HEK293 (cell line): ENCODE measurements at regions not wholly inside any gene's neighbourhood (a gene's known extent, or its start where the extent isn't known, plus 50 kb on each side); places are given as distances from the start of the nearest gene placed in this dataset.

Experiments used
- CTCF ChIA-PET: fragments of 350-600 bp; formaldehyde crosslinking; extraction: SDS; loops from one replicate; lab custom pipeline; 2021; ENCODE audit warnings: antibody characterized with exemption; lab: Yijun Ruan, JAX
- POLR2A ChIA-PET: fragments of 300-600 bp; formaldehyde crosslinking; extraction: SDS; loops from one replicate; lab custom pipeline; 2020; ENCODE audit warnings: antibody characterized with exemption, inconsistent platforms; lab: Yijun Ruan, JAX
- H3K27ac ChIP-seq: fragments of 200-500 bp; sonication (Bioruptor generic); 2 replicates; pipeline ENCODE4 v1.5.1; 2014; ENCODE audit warnings: low read depth, low read length, control low read depth, inconsistent platforms; ENCODE audit errors: extremely low read depth
- H3K36me3 ChIP-seq, 2 experiments: fragments of 200-500 bp in 1 of 2; sonication (Bioruptor generic) in 1 of 2; 1 replicate in 1 of 2; 2 replicates in 1 of 2; pipeline ENCODE4 v1.5.1; 2014 to 2017; ENCODE audit warnings: inconsistent platforms in 2 of 2, low read length in 2 of 2; ENCODE audit not compliant: control insufficient read depth in 2 of 2, insufficient read depth in 1 of 2
- H3K4me1 ChIP-seq: fragments of 200-500 bp; sonication (Bioruptor generic); 2 replicates; pipeline ENCODE4 v1.5.1; 2014; ENCODE audit warnings: mild to moderate bottlenecking, low read length, inconsistent platforms; ENCODE audit not compliant: control insufficient read depth, insufficient read depth
- H3K4me3 ChIP-seq: 2 replicates; pipeline ENCODE4 v1.5.1; 2011; ENCODE audit warnings: low read depth, mild to moderate bottlenecking, control low read depth, low read length, moderate library complexity
- H3K9me3 ChIP-seq: fragments of 200-500 bp; sonication (Bioruptor generic); 2 replicates; pipeline ENCODE4 v1.5.1; 2014; ENCODE audit warnings: low read depth, low read length, inconsistent platforms; ENCODE audit not compliant: control insufficient read depth, insufficient read depth
- BCL11A ChIP-seq: fragments of 450-650 bp; formaldehyde crosslinking; IDR thresholded peaks from 2 replicates; pipeline ENCODE4 v1.5.1; 2016; ENCODE audit warnings: low read depth, missing biosample characterization, missing genetic modification characterization
- KLF9 ChIP-seq: fragments of 450-650 bp; formaldehyde crosslinking; IDR thresholded peaks from 2 replicates; pipeline ENCODE4 v1.5.1; 2016; ENCODE audit warnings: missing biosample characterization, missing genetic modification characterization, low read depth
- ZNF223 ChIP-seq: fragments of 450-650 bp; formaldehyde crosslinking; IDR thresholded peaks from 2 replicates; pipeline ENCODE4 v1.5.1; 2016; ENCODE audit warnings: missing biosample characterization, missing genetic modification characterization
- ZNF266 ChIP-seq: fragments of 450-650 bp; formaldehyde crosslinking; IDR thresholded peaks from 2 replicates; pipeline ENCODE4 v1.5.1; 2016; ENCODE audit warnings: missing biosample characterization, missing genetic modification characterization, low read depth
- ZNF324 ChIP-seq: fragments of 450-650 bp; formaldehyde crosslinking; IDR thresholded peaks from 2 replicates; pipeline ENCODE4 v1.5.1; 2016; ENCODE audit warnings: missing biosample characterization, missing genetic modification characterization
- ZNF350 ChIP-seq: fragments of 450-650 bp; formaldehyde crosslinking; IDR thresholded peaks from 2 replicates; pipeline ENCODE4 v1.5.0; 2017; ENCODE audit warnings: missing biosample characterization, mild to moderate bottlenecking, missing genetic modification characterization
- ZNF48 ChIP-seq: fragments of 450-650 bp; formaldehyde crosslinking; IDR thresholded peaks from 2 replicates; pipeline ENCODE4 v1.5.1; 2016; ENCODE audit warnings: missing biosample characterization, missing genetic modification characterization
- ZNF529 ChIP-seq: fragments of 450-650 bp; formaldehyde crosslinking; IDR thresholded peaks from 2 replicates; pipeline ENCODE4 v1.5.1; 2017; ENCODE audit warnings: missing genetic modification characterization, missing biosample characterization; ENCODE audit not compliant: insufficient replicate concordance
- TF ChIP-seq, protein P1 (sequence below): fragments of 450-650 bp; formaldehyde crosslinking; IDR thresholded peaks from 2 replicates; pipeline ENCODE4 v1.5.1; 2016; ENCODE audit warnings: missing biosample characterization, missing genetic modification characterization, low read depth
- TF ChIP-seq, protein P2 (sequence below): fragments of 450-650 bp; formaldehyde crosslinking; IDR thresholded peaks from 2 replicates; pipeline ENCODE4 v1.5.1; 2016; ENCODE audit warnings: missing biosample characterization, missing genetic modification characterization
- TF ChIP-seq, protein P3 (sequence below): fragments of 450-650 bp; formaldehyde crosslinking; IDR thresholded peaks from 2 replicates; pipeline ENCODE4 v1.5.1; 2017; ENCODE audit warnings: missing biosample characterization, missing genetic modification characterization
- TF ChIP-seq, protein P4 (sequence below): fragments of 450-650 bp; formaldehyde crosslinking; IDR thresholded peaks from 2 replicates; pipeline ENCODE4 v1.5.1; 2016; ENCODE audit warnings: missing biosample characterization, missing genetic modification characterization
- TF ChIP-seq, protein P5 (sequence below): fragments of 450-650 bp; formaldehyde crosslinking; IDR thresholded peaks from 2 replicates; pipeline ENCODE4 v1.5.1; 2016; ENCODE audit warnings: missing biosample characterization, missing genetic modification characterization, borderline replicate concordance
- TF ChIP-seq, protein P6 (sequence below): fragments of 450-650 bp; formaldehyde crosslinking; IDR thresholded peaks from 2 replicates; pipeline ENCODE4 v1.5.1; 2016; ENCODE audit warnings: missing biosample characterization, missing genetic modification characterization

DNA sequence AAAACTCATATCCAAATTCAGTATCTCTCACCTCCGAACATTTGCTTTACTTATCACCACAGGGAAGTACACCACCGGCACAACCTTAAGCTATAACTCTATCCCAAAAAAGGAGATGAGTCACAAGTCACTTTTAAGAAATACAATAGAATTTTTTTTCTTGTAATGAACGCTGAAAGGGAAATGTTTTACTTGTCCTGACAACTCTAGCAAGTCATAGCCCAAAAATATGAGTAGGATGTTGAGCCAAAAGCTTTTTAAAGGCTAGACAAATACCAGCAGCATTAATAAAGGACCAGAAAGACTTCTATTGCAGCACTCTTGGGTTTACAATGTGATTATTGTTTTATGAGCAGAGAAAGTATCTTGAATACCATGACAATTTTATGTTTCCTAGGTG lies 147.3 kb upstream of the FST start:
- no peaks in the 10 kb centered on the region for H3K36me3 ChIP-seq
- H3K27ac ChIP-seq: no peak overlapping the region
- H3K4me1 ChIP-seq: no peaks in the 10 kb centered on the region
- TF ChIP-seq, protein P1, sequence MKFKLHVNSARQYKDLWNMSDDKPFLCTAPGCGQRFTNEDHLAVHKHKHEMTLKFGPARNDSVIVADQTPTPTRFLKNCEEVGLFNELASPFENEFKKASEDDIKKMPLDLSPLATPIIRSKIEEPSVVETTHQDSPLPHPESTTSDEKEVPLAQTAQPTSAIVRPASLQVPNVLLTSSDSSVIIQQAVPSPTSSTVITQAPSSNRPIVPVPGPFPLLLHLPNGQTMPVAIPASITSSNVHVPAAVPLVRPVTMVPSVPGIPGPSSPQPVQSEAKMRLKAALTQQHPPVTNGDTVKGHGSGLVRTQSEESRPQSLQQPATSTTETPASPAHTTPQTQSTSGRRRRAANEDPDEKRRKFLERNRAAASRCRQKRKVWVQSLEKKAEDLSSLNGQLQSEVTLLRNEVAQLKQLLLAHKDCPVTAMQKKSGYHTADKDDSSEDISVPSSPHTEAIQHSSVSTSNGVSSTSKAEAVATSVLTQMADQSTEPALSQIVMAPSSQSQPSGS (tag by site-specific recombination): no peak
- TF ChIP-seq, protein P2, sequence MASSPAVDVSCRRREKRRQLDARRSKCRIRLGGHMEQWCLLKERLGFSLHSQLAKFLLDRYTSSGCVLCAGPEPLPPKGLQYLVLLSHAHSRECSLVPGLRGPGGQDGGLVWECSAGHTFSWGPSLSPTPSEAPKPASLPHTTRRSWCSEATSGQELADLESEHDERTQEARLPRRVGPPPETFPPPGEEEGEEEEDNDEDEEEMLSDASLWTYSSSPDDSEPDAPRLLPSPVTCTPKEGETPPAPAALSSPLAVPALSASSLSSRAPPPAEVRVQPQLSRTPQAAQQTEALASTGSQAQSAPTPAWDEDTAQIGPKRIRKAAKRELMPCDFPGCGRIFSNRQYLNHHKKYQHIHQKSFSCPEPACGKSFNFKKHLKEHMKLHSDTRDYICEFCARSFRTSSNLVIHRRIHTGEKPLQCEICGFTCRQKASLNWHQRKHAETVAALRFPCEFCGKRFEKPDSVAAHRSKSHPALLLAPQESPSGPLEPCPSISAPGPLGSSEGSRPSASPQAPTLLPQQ (tag by site-specific recombination): no peak
- TF ChIP-seq, protein P3, sequence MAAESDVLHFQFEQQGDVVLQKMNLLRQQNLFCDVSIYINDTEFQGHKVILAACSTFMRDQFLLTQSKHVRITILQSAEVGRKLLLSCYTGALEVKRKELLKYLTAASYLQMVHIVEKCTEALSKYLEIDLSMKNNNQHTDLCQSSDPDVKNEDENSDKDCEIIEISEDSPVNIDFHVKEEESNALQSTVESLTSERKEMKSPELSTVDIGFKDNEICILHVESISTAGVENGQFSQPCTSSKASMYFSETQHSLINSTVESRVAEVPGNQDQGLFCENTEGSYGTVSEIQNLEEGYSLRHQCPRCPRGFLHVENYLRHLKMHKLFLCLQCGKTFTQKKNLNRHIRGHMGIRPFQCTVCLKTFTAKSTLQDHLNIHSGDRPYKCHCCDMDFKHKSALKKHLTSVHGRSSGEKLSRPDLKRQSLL: no peak
- no peak for TF ChIP-seq ZNF324 (tag by site-specific recombination)
- TF ChIP-seq, protein P4, sequence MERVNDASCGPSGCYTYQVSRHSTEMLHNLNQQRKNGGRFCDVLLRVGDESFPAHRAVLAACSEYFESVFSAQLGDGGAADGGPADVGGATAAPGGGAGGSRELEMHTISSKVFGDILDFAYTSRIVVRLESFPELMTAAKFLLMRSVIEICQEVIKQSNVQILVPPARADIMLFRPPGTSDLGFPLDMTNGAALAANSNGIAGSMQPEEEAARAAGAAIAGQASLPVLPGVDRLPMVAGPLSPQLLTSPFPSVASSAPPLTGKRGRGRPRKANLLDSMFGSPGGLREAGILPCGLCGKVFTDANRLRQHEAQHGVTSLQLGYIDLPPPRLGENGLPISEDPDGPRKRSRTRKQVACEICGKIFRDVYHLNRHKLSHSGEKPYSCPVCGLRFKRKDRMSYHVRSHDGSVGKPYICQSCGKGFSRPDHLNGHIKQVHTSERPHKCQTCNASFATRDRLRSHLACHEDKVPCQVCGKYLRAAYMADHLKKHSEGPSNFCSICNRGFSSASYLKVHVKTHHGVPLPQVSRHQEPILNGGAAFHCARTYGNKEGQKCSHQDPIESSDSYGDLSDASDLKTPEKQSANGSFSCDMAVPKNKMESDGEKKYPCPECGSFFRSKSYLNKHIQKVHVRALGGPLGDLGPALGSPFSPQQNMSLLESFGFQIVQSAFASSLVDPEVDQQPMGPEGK (tag by site-specific recombination): no peak
- TF ChIP-seq, protein P5, sequence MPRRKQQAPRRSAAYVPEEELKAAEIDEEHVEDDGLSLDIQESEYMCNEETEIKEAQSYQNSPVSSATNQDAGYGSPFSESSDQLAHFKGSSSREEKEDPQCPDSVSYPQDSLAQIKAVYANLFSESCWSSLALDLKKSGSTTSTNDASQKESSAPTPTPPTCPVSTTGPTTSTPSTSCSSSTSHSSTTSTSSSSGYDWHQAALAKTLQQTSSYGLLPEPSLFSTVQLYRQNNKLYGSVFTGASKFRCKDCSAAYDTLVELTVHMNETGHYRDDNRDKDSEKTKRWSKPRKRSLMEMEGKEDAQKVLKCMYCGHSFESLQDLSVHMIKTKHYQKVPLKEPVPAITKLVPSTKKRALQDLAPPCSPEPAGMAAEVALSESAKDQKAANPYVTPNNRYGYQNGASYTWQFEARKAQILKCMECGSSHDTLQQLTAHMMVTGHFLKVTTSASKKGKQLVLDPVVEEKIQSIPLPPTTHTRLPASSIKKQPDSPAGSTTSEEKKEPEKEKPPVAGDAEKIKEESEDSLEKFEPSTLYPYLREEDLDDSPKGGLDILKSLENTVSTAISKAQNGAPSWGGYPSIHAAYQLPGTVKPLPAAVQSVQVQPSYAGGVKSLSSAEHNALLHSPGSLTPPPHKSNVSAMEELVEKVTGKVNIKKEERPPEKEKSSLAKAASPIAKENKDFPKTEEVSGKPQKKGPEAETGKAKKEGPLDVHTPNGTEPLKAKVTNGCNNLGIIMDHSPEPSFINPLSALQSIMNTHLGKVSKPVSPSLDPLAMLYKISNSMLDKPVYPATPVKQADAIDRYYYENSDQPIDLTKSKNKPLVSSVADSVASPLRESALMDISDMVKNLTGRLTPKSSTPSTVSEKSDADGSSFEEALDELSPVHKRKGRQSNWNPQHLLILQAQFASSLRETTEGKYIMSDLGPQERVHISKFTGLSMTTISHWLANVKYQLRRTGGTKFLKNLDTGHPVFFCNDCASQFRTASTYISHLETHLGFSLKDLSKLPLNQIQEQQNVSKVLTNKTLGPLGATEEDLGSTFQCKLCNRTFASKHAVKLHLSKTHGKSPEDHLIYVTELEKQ (tag by site-specific recombination): no peak
- TF ChIP-seq ZNF266 (tag by site-specific recombination): no peak
- TF ChIP-seq ZNF223 (tag by site-specific recombination): no peak
- TF ChIP-seq, protein P6, sequence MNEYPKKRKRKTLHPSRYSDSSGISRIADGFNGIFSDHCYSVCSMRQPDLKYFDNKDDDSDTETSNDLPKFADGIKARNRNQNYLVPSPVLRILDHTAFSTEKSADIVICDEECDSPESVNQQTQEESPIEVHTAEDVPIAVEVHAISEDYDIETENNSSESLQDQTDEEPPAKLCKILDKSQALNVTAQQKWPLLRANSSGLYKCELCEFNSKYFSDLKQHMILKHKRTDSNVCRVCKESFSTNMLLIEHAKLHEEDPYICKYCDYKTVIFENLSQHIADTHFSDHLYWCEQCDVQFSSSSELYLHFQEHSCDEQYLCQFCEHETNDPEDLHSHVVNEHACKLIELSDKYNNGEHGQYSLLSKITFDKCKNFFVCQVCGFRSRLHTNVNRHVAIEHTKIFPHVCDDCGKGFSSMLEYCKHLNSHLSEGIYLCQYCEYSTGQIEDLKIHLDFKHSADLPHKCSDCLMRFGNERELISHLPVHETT (tag by site-specific recombination): no peak
- TF ChIP-seq ZNF350: no peak
- no peak for TF ChIP-seq ZNF48 (tag by site-specific recombination)
- no peak for TF ChIP-seq ZNF529 (tag by site-specific recombination)
- no peak for TF ChIP-seq BCL11A (tag by site-specific recombination)
- TF ChIP-seq KLF9 (tag by site-specific recombination): no peak
- TF ChIP-seq, all 188 proteins: peak for 0
- Histone ChIP-seq H3K4me3 (no peak overlapping the region), H3K9me3 (no peaks in the 10 kb centered on the region)
- CTCF ChIA-PET: no interaction called here
- POLR2A ChIA-PET: no interaction called here
